GM18505 (cell line): ENCODE measurements at regions not wholly inside any gene's neighbourhood (a gene's known extent, or its start where the extent isn't known, plus 50 kb on each side); places are given as distances from the start of the nearest gene placed in this dataset.

Experiments used
- ATAC-seq: cut with Tn5 transposase; IDR thresholded peaks from one replicate; pipeline ENCODE4 v1.9.1; 2021; ENCODE audit not compliant: unreplicated experiment
- POLR2A ChIP-seq: IDR thresholded peaks from 4 replicates; pipeline ENCODE4 v1.6.1; 2011; ENCODE audit warnings: borderline replicate concordance; ENCODE audit not compliant: insufficient read depth, insufficient read length; ENCODE audit errors: extremely low read depth

- TF ChIP-seq POLR2A, result no peak
- no peak for ATAC-seq
These were observed 57.8 kb upstream of the NDST4 start for GRCh38 chr4:115171220-115171619.

GRCh38 chr4:115165503-115165902 is 52.1 kb upstream of the NDST4 start:
- TF ChIP-seq POLR2A, result no peak
- ATAC-seq, result no peak
